ENCODE measurements at regions not wholly inside any gene's neighbourhood (a gene's known extent, or its start where the extent isn't known, plus 50 kb on each side); places are given as distances from the start of the nearest gene placed in this dataset.
"Not testable (repeated sequence)": the region's sequence is repeated elsewhere in the genome, so short reads cannot be mapped to it uniquely, and the experiment has no call there.

GRCh38 chr6:150775415-150776203 is 89.9 kb upstream of the MTHFD1L start:
- DNase-seq = no peak

- DNase-seq = no peak
Measured at GRCh38 chr6:150777736-150778135, 87.8 kb upstream of the MTHFD1L start.

GRCh38 chr6:150783813-150784212 is 81.7 kb upstream of the MTHFD1L start:
- DNase-seq = no peak

GRCh38 chr6:150787429-150787828 is 78.1 kb upstream of the MTHFD1L start:
- DNase-seq = no peak

GRCh38 chr6:150788089-150788488 is 77.4 kb upstream of the MTHFD1L start:
- no peak for DNase-seq

- DNase-seq = not testable (repeated sequence)
Measured at GRCh38 chr6:150789906-150790305, 75.6 kb upstream of the MTHFD1L start.

- DNase-seq = no peak
Measured at GRCh38 chr6:150791717-150792116, 73.8 kb upstream of the MTHFD1L start.

- no peak for DNase-seq
Measured at GRCh38 chr6:150797949-150798348, 67.6 kb upstream of the MTHFD1L start.

GRCh38 chr6:150799276-150799805 is 66.2 kb upstream of the MTHFD1L start:
- no peak for DNase-seq

GRCh38 chr6:150800674-150801314 is 64.7 kb upstream of the MTHFD1L start:
- no peak for DNase-seq

GRCh38 chr6:150806790-150807189 is 58.7 kb upstream of the MTHFD1L start:
- no peak for DNase-seq

- peak; percentile 75 to 81 for DNase-seq
Measured at GRCh38 chr6:150813319-150813992, 52.0 kb upstream of the MTHFD1L start.

GRCh38 chr6:150813993-150814359 is 51.5 kb upstream of the MTHFD1L start:
- DNase-seq = no peak

All from activated T-cell treated with anti-CD3 and anti-CD28 coated beads, Interleukin-2, amount 50 U/mL, for 48 hours (primary cell).